IMR-90 (cell line): ENCODE measurements at regions not wholly inside any gene's neighbourhood (a gene's known extent, or its start where the extent isn't known, plus 50 kb on each side); places are given as distances from the start of the nearest gene placed in this dataset.

Source experiments
- ATAC-seq: fragments of 200-7000 bp; cut with Tn5 transposase; 2 replicates; pipeline ENCODE4 v1.9.1; 2020; ENCODE audit warnings: low read depth, mild to moderate bottlenecking, moderate library complexity
- BruUV-seq: library from RNA; stranded (reverse); fragments of 400-500 nt; replicated peaks from 2 replicates; lab custom pipeline; 2021; lab: Mats Ljungman, UMichigan
- CTCF ChIA-PET: fragments of 300-600 bp; formaldehyde crosslinking; extraction: SDS; loops from one replicate; lab custom pipeline; 2021; ENCODE audit warnings: antibody characterized with exemption; lab: Yijun Ruan, JAX
- POLR2A ChIA-PET: fragments of 300-600 bp; sonication (Branson Sonifier 250); formaldehyde crosslinking; loops from one replicate; lab custom pipeline; 2022; ENCODE audit warnings: antibody characterized with exemption; ENCODE audit not compliant: unreplicated experiment; lab: Charles Lee
- DNase-seq: peaks from one replicate; pipeline ENCODE4 v3.0.0; 2013
- H2AFZ ChIP-seq: replicated peaks from 2 replicates; pipeline ENCODE3; 2013; ENCODE audit warnings: low read length, mild to moderate bottlenecking; ENCODE audit not compliant: poor library complexity
- H2AK5ac ChIP-seq: 2 replicates; pipeline ENCODE4 v1.6.1; 2013; ENCODE audit warnings: low read depth, low read length, inconsistent platforms
- H2AK9ac ChIP-seq: replicated peaks from 2 replicates; pipeline ENCODE3; 2013; ENCODE audit warnings: mild to moderate bottlenecking, low read depth, low read length, moderate library complexity; ENCODE audit not compliant: poor library complexity
- H2BK120ac ChIP-seq: 2 replicates; pipeline ENCODE4 v1.6.1; 2013; ENCODE audit warnings: low read depth, low read length, inconsistent platforms
- H2BK15ac ChIP-seq: 3 replicates; pipeline ENCODE4 v1.6.1; 2013; ENCODE audit warnings: low read depth, low read length, inconsistent platforms
- H2BK20ac ChIP-seq: 2 replicates; pipeline ENCODE4 v1.6.1; 2013; ENCODE audit warnings: low read depth, mild to moderate bottlenecking, inconsistent platforms, low read length, moderate library complexity
- H2BK5ac ChIP-seq: 2 replicates; pipeline ENCODE4 v1.6.1; 2013; ENCODE audit warnings: mild to moderate bottlenecking, low read depth, low read length, inconsistent platforms; ENCODE audit not compliant: poor library complexity, severe bottlenecking
- H3K14ac ChIP-seq: replicated peaks from 2 replicates; pipeline ENCODE4 v1.6.1; 2013; ENCODE audit warnings: low read depth, low read length, inconsistent platforms
- H3K18ac ChIP-seq: 2 replicates; pipeline ENCODE4 v1.6.1; 2013; ENCODE audit warnings: low read depth, low read length, control low read depth
- H3K23ac ChIP-seq: 2 replicates; pipeline ENCODE4 v1.6.1; 2013; ENCODE audit warnings: low read depth, low read length, inconsistent platforms
- H3K27ac ChIP-seq: 2 replicates; pipeline ENCODE4 v1.5.1; 2013; ENCODE audit warnings: mild to moderate bottlenecking, control low read depth, low read length; ENCODE audit not compliant: insufficient read depth
- H3K27me3 ChIP-seq: 2 replicates; pipeline ENCODE4 v1.6.1; 2013; ENCODE audit warnings: low read length; ENCODE audit not compliant: control insufficient read depth, insufficient read depth
- H3K36me3 ChIP-seq: 2 replicates; pipeline ENCODE4 v1.6.1; 2013; ENCODE audit warnings: low read length, mixed read lengths; ENCODE audit not compliant: control insufficient read depth, insufficient read depth
- H3K4ac ChIP-seq: 2 replicates; pipeline ENCODE4 v1.6.1; 2013; ENCODE audit warnings: low read depth, low read length, inconsistent platforms
- H3K4me1 ChIP-seq: 2 replicates; pipeline ENCODE4 v1.6.1; 2013; ENCODE audit warnings: low read length, mixed read lengths; ENCODE audit not compliant: control insufficient read depth, insufficient read depth
- H3K4me2 ChIP-seq: 2 replicates; pipeline ENCODE4 v1.6.1; 2013; ENCODE audit warnings: low read depth, mild to moderate bottlenecking, control low read depth, low read length, moderate library complexity
- H3K4me3 ChIP-seq: 2 replicates; pipeline ENCODE4 v1.5.1; 2013; ENCODE audit warnings: low read depth, mild to moderate bottlenecking, control low read depth, low read length, moderate library complexity; ENCODE audit not compliant: insufficient read depth
- H3K56ac ChIP-seq: 2 replicates; pipeline ENCODE4 v1.6.1; 2013; ENCODE audit warnings: low read length, inconsistent platforms; ENCODE audit not compliant: insufficient read depth; ENCODE audit errors: extremely low read depth
- H3K79me1 ChIP-seq, 2 experiments: 2 replicates each; pipeline ENCODE4 v1.6.1; 2013; ENCODE audit warnings: low read length in 2 of 2, inconsistent platforms in 1 of 2, low read depth in 1 of 2
- H3K9ac ChIP-seq: 2 replicates; pipeline ENCODE4 v1.6.1; 2013; ENCODE audit warnings: low read depth, low read length, control low read depth
- H3K9me1 ChIP-seq: 2 replicates; pipeline ENCODE4 v1.6.1; 2013; ENCODE audit warnings: low read length, inconsistent platforms; ENCODE audit not compliant: insufficient read depth
- H3K9me3 ChIP-seq: 2 replicates; pipeline ENCODE4 v1.6.1; 2013; ENCODE audit warnings: low read length; ENCODE audit not compliant: control insufficient read depth, insufficient read depth
- H4K20me1 ChIP-seq: 2 replicates; pipeline ENCODE4 v1.6.1; 2013; ENCODE audit warnings: low read length, inconsistent platforms; ENCODE audit not compliant: insufficient read depth
- H4K5ac ChIP-seq: 2 replicates; pipeline ENCODE4 v1.6.1; 2013; ENCODE audit warnings: mild to moderate bottlenecking, low read depth, low read length, control low read depth
- H4K8ac ChIP-seq, 2 experiments: 2 replicates each; pipeline ENCODE4 v1.6.1; 2013; ENCODE audit warnings: low read depth in 2 of 2, low read length in 2 of 2, control low read depth in 1 of 2, inconsistent platforms in 1 of 2
- H4K91ac ChIP-seq: 2 replicates; pipeline ENCODE4 v1.6.1; 2013; ENCODE audit warnings: low read depth, low read length, inconsistent platforms; ENCODE audit not compliant: insufficient read depth
- BHLHE40 ChIP-seq: fragments of 150-350 bp; IDR thresholded peaks from 2 replicates; pipeline ENCODE4 v1.6.1; 2016; ENCODE audit warnings: mild to moderate bottlenecking, low read depth, low read length
- CEBPB ChIP-seq: IDR thresholded peaks from 2 replicates; pipeline ENCODE4 v1.6.1; 2012; ENCODE audit warnings: low read depth, low read length, improper control_type of control experiment
- ELK1 ChIP-seq: fragments of 150-350 bp; IDR thresholded peaks from 2 replicates; pipeline ENCODE4 v1.6.1; 2016; ENCODE audit warnings: low read depth, mild to moderate bottlenecking, low read length, moderate library complexity, borderline replicate concordance
- FOS ChIP-seq: fragments of 150-350 bp; IDR thresholded peaks from 2 replicates; pipeline ENCODE4 v1.6.1; 2016; ENCODE audit warnings: low read depth, low read length
- MXI1 ChIP-seq: IDR thresholded peaks from 2 replicates; pipeline ENCODE4 v1.6.1; 2012; ENCODE audit warnings: low read depth, mild to moderate bottlenecking, low read length, moderate library complexity, borderline replicate concordance
- RCOR1 ChIP-seq: IDR thresholded peaks from 2 replicates; pipeline ENCODE4 v1.6.1; 2012; ENCODE audit warnings: mild to moderate bottlenecking, low read length, improper control_type of control experiment; ENCODE audit not compliant: insufficient replicate concordance
- SMC3 ChIP-seq: fragments of 150-350 bp; IDR thresholded peaks from 2 replicates; pipeline ENCODE4 v1.6.1; 2016; ENCODE audit warnings: low read depth, mild to moderate bottlenecking, antibody characterized with exemption, low read length, moderate library complexity
- WGBS, 2 experiments: methylation state at CpG; one replicate each; pipeline versions ENCODE4 v1.1.5 to v1.1.7; 2013; ENCODE audit warnings: missing lambda C conversion rate in 2 of 2; ENCODE audit not compliant: insufficient read length in 1 of 2; ENCODE audit errors: extremely low coverage in 2 of 2; 5-methylcytosine and 5-hydroxymethylcytosine counted together
- dilution Hi-C: fragments of 300-500 bp; cut with HindIII; formaldehyde crosslinking; loops from one replicate; pipeline ENCODE4 v1.14.3; 2018; ENCODE audit warnings: low sequenced_read_pairs; ENCODE audit not compliant: unreplicated experiment
- in situ Hi-C: fragments of 300-500 bp; cut with MboI; formaldehyde crosslinking; loops from 3 replicates; pipeline ENCODE4 v1.14.3; 2019; ENCODE audit warnings: low sequenced_read_pairs, inconsistent platforms, mixed read lengths
- intact Hi-C: fragments of 100-400 bp; cut with micrococcal nuclease; formaldehyde crosslinking; loops from 2 replicates; pipeline ENCODE4 v1.10.0; 2022

GRCh38 chr5:158051036-158051435 lies 192.1 kb upstream of the CLINT1 start:
- H4K91ac ChIP-seq = no peak overlapping the region
- H3K4me3 ChIP-seq = no peak overlapping the region
- WGBS, 2 experiments = no CpG with 5 or more reads among the region's 4 CpGs
- BruUV-seq = no TSS peak
- H3K4me1 ChIP-seq = no peaks in the 10 kb centered on the region
- no peak overlapping the region for H3K4ac ChIP-seq
- H2AK9ac ChIP-seq = no peak overlapping the region
- no peak overlapping the region for H3K18ac ChIP-seq
- H2BK20ac ChIP-seq = no peak overlapping the region
- H3K9ac ChIP-seq = no peak overlapping the region
- H2AFZ ChIP-seq = no peak overlapping the region
- H3K36me3 ChIP-seq = no peaks in the 10 kb centered on the region
- H4K8ac ChIP-seq = no peak overlapping the region
- H3K79me1 ChIP-seq = no peaks in the 10 kb centered on the region
- no peak overlapping the region for H2BK5ac ChIP-seq
- H3K23ac ChIP-seq = no peak overlapping the region
- ChIA-PET POLR2A (no interaction called here), CTCF (no interaction called here)
- no peak for TF ChIP-seq MXI1
- no peak for TF ChIP-seq CEBPB
- no peak for TF ChIP-seq SMC3
- no peak for TF ChIP-seq BHLHE40
- no peak for TF ChIP-seq RCOR1
- TF ChIP-seq ELK1 = no peak
- TF ChIP-seq FOS = no peak
- H2BK15ac ChIP-seq = no peak overlapping the region
- DNase-seq (no peak), ATAC-seq (no peak)
- no peak overlapping the region for H3K4me2 ChIP-seq
- in situ Hi-C loops = no loop called here
- no peaks in the 10 kb centered on the region for H3K27me3 ChIP-seq
- H2AK5ac ChIP-seq = no peak overlapping the region
- intact Hi-C loops = no loop called here
- H2BK120ac ChIP-seq = no peak overlapping the region
- no peaks in the 10 kb centered on the region for H4K20me1 ChIP-seq
- no peak overlapping the region for H3K14ac ChIP-seq
- no peak overlapping the region for H4K5ac ChIP-seq
- dilution Hi-C loops = no loop called here
- no peaks in the 10 kb centered on the region for H3K9me3 ChIP-seq
- H3K9me1 ChIP-seq = no peaks in the 10 kb centered on the region
- no peak overlapping the region for H3K56ac ChIP-seq
- H3K27ac ChIP-seq = no peak overlapping the region
